WTC11 (cell line): ENCODE measurements at regions not wholly inside any gene's neighbourhood (a gene's known extent, or its start where the extent isn't known, plus 50 kb on each side); places are given as distances from the start of the nearest gene placed in this dataset.

Experiments
- ATAC-seq: fragments of 200-7000 bp; cut with Tn5 transposase; 2 replicates; pipeline ENCODE4 v1.10.0; 2021; ENCODE audit warnings: mild to moderate bottlenecking, moderate library complexity
- CTCF ChIA-PET: fragments of 300-600 bp; sonication (Branson Sonifier 250); formaldehyde crosslinking; loops from one replicate; lab custom pipeline; 2021; ENCODE audit warnings: antibody characterized with exemption; lab: Charles Lee
- POLR2A ChIA-PET: fragments of 350-600 bp; sonication (Branson Sonifier 250); formaldehyde crosslinking; loops from one replicate; lab custom pipeline; 2021; ENCODE audit warnings: antibody characterized with exemption; lab: Charles Lee
- DNase-seq: peaks from one replicate; pipeline ENCODE4 v3.0.0; 2021; ENCODE audit warnings: low spot score
- H3K27ac Mint-ChIP-seq: 2 replicates; pipeline ENCODE4 v1.8.0; 2021; ENCODE audit warnings: mixed read lengths
- H3K27me3 Mint-ChIP-seq: 2 replicates; pipeline ENCODE4 v1.8.0; 2021; ENCODE audit warnings: low read depth, mild to moderate bottlenecking, moderate library complexity, mixed read lengths
- H3K36me3 Mint-ChIP-seq: 2 replicates; pipeline ENCODE4 v1.8.0; 2021; ENCODE audit warnings: mixed read lengths
- H3K4me1 Mint-ChIP-seq: 2 replicates; pipeline ENCODE4 v1.8.0; 2022; ENCODE audit warnings: mixed read lengths
- H3K4me3 Mint-ChIP-seq: 2 replicates; pipeline ENCODE4 v1.8.0; 2021; ENCODE audit warnings: mild to moderate bottlenecking, moderate library complexity, mixed read lengths
- H3K9me3 Mint-ChIP-seq: 2 replicates; pipeline ENCODE4 v1.8.0; 2021; ENCODE audit warnings: mixed read lengths
- AFF4 ChIP-seq: sonication (generic); formaldehyde crosslinking; IDR thresholded peaks from 2 replicates; pipeline ENCODE4 v1.8.1; 2023; ENCODE audit warnings: mild to moderate bottlenecking, missing genetic modification reagents, borderline replicate concordance
- AR ChIP-seq: fragments of 250-450 bp; sonication (Bioruptor Pico); IDR thresholded peaks from 2 replicates; pipeline ENCODE4 v1.9.0; 2021; ENCODE audit warnings: mild to moderate bottlenecking
- ARID4B ChIP-seq: sonication (generic); formaldehyde crosslinking; IDR thresholded peaks from 2 replicates; pipeline ENCODE4 v1.8.0; 2023; ENCODE audit warnings: missing genetic modification reagents, mild to moderate bottlenecking, borderline replicate concordance
- ATF1 ChIP-seq: sonication (generic); formaldehyde crosslinking; IDR thresholded peaks from 2 replicates; pipeline ENCODE4 v1.8.1; 2023; ENCODE audit warnings: mild to moderate bottlenecking, moderate library complexity, missing genetic modification reagents
- CDX4 ChIP-seq: fragments of 250-450 bp; sonication (Bioruptor Pico); IDR thresholded peaks from 2 replicates; pipeline ENCODE4 v1.9.0; 2021; ENCODE audit warnings: moderate library complexity, mild to moderate bottlenecking, inconsistent platforms, borderline replicate concordance
- CREB1 ChIP-seq: sonication (generic); formaldehyde crosslinking; IDR thresholded peaks from 2 replicates; pipeline ENCODE4 v1.8.0; 2023; ENCODE audit warnings: mild to moderate bottlenecking, missing genetic modification reagents
- E2F5 ChIP-seq: sonication (generic); formaldehyde crosslinking; IDR thresholded peaks from 2 replicates; pipeline ENCODE4 v1.8.1; 2022; ENCODE audit warnings: mild to moderate bottlenecking, moderate library complexity, missing genetic modification reagents
- GRHL2 ChIP-seq: fragments of 250-450 bp; sonication (Bioruptor Pico); IDR thresholded peaks from 2 replicates; pipeline ENCODE4 v1.8.0; 2022; ENCODE audit warnings: mild to moderate bottlenecking, moderate library complexity; ENCODE audit not compliant: insufficient replicate concordance, severe bottlenecking
- HMGXB4 ChIP-seq: sonication (generic); formaldehyde crosslinking; IDR thresholded peaks from 2 replicates; pipeline ENCODE4 v1.8.1; 2023; ENCODE audit warnings: mild to moderate bottlenecking, moderate library complexity, missing genetic modification reagents
- MLX ChIP-seq: sonication (generic); formaldehyde crosslinking; IDR thresholded peaks from 2 replicates; pipeline ENCODE4 v1.8.1; 2023; ENCODE audit warnings: mild to moderate bottlenecking, missing genetic modification reagents, moderate library complexity
- MXD4 ChIP-seq: fragments of 250-450 bp; sonication (Bioruptor Pico); IDR thresholded peaks from 2 replicates; pipeline ENCODE4 v1.8.0; 2021; ENCODE audit warnings: mild to moderate bottlenecking, moderate library complexity, borderline replicate concordance
- NR2C2 ChIP-seq: sonication (generic); formaldehyde crosslinking; IDR thresholded peaks from 2 replicates; pipeline ENCODE4 v1.8.0; 2022; ENCODE audit warnings: mild to moderate bottlenecking, missing genetic modification reagents
- ZBTB43 ChIP-seq: sonication (generic); formaldehyde crosslinking; IDR thresholded peaks from 2 replicates; pipeline ENCODE4 v1.8.1; 2023; ENCODE audit warnings: mild to moderate bottlenecking, missing genetic modification reagents
- ZNF219 ChIP-seq: sonication (generic); formaldehyde crosslinking; IDR thresholded peaks from 2 replicates; pipeline ENCODE4 v1.8.0; 2023; ENCODE audit warnings: missing genetic modification reagents, mild to moderate bottlenecking, borderline replicate concordance

GRCh38 chr1:221240690-221241089 is 361.4 kb downstream of the HLX start:
- Mint-ChIP-seq H3K4me1 (peaks cover 2% of the 10 kb centered on the region), H3K27me3 (no peaks in the 10 kb centered on the region), H3K4me3 (no peak overlapping the region), H3K9me3 (0 out of 2 replicates have a peak, but pooled peaks cover 3% of the 10 kb centered on the region), H3K36me3 (no peaks in the 10 kb centered on the region), H3K27ac (no peak overlapping the region; the same call in 1 of the 2 replicates)
- CTCF ChIA-PET, result no interaction called here
- DNase-seq, result no peak
- TF ChIP-seq AFF4 (no peak), HMGXB4 (no peak), MXD4 (no peak), CDX4 (CRISPR knock-in tag) (no peak), E2F5 (no peak), NR2C2 (CRISPR knock-in tag) (no peak), ZBTB43 (CRISPR knock-in tag) (no peak), GRHL2 (CRISPR knock-in tag) (no peak), MLX (CRISPR knock-in tag) (no peak), AR (no peak), ZNF219 (no peak), ATF1 (no peak), CREB1 (CRISPR knock-in tag) (no peak), ARID4B (CRISPR knock-in tag) (no peak)
- ATAC-seq, result no peak
- POLR2A ChIA-PET, result no interaction called here
